ENCODE measurements at regions not wholly inside any gene's neighbourhood (a gene's known extent, or its start where the extent isn't known, plus 50 kb on each side); places are given as distances from the start of the nearest gene placed in this dataset.

GRCh38 chr1:51044834-51045233 lies 57.2 kb upstream of the C1orf185 start (continued):
- TF ChIP-seq USF2 (IDR thresholded peaks at IDR 0.05; ENCODE audit: low read length) (no peak), ATF2 (IDR thresholded peaks at IDR 0.05; ENCODE audit: low read length) (no peak), SP4 (IDR thresholded peaks at IDR 0.05; ENCODE audit: low read length) (no peak), YY1 (IDR thresholded peaks at IDR 0.05; ENCODE audit: low read depth, low read length) (no peak), RFX5 (IDR thresholded peaks at IDR 0.05; ENCODE audit: borderline replicate concordance, low read depth, low read length) (no peak), ZNF274 (IDR thresholded peaks at IDR 0.05; ENCODE audit: borderline replicate concordance, extremely low read depth, low read length) (no peak)

All from H1 (cell line).